Neural progenitor cell (in vitro differentiated cells): ENCODE measurements at regions not wholly inside any gene's neighbourhood (a gene's known extent, or its start where the extent isn't known, plus 50 kb on each side); places are given as distances from the start of the nearest gene placed in this dataset.

Experiments used
- DNase-seq: peaks from one replicate; pipeline ENCODE4 v3.0.0-alpha.2; 2016; ENCODE audit warnings: low spot score
- H2AFZ ChIP-seq: fragments of 200-600 bp; sonication (generic); replicated peaks from 2 replicates; pipeline ENCODE4 v1.6.1; 2016; ENCODE audit warnings: antibody characterized with exemption
- H3F3A ChIP-seq: fragments of 200-600 bp; sonication (generic); 2 replicates; pipeline ENCODE4 v1.6.1; 2016; ENCODE audit warnings: antibody characterized with exemption, low read depth
- H3K27ac ChIP-seq: fragments of 200-600 bp; sonication (generic); 2 replicates; pipeline ENCODE4 v1.5.1; 2016; ENCODE audit warnings: mild to moderate bottlenecking
- H3K27me3 ChIP-seq: fragments of 200-600 bp; sonication (generic); 2 replicates; pipeline ENCODE4 v1.6.1; 2016; ENCODE audit warnings: mild to moderate bottlenecking, moderate library complexity
- H3K36me3 ChIP-seq: fragments of 200-600 bp; sonication (generic); 2 replicates; pipeline ENCODE4 v1.5.1; 2016
- H3K4me1 ChIP-seq: fragments of 200-600 bp; sonication (generic); 2 replicates; pipeline ENCODE4 v1.6.1; 2016; ENCODE audit warnings: mixed run types
- H3K4me2 ChIP-seq: fragments of 200-600 bp; sonication (generic); 2 replicates; pipeline ENCODE4 v1.6.1; 2016
- H3K4me3 ChIP-seq: fragments of 200-600 bp; sonication (generic); 2 replicates; pipeline ENCODE4 v1.5.1; 2016
- H3K79me2 ChIP-seq: fragments of 200-600 bp; sonication (generic); 2 replicates; pipeline ENCODE4 v1.6.1; 2016; ENCODE audit warnings: low read depth
- H3K9ac ChIP-seq: fragments of 200-600 bp; sonication (generic); 2 replicates; pipeline ENCODE4 v1.6.1; 2016
- H3K9me3 ChIP-seq: fragments of 200-600 bp; sonication (generic); 2 replicates; pipeline ENCODE4 v1.5.1; 2016; ENCODE audit warnings: low read depth
- H4K20me1 ChIP-seq: fragments of 200-600 bp; sonication (generic); 2 replicates; pipeline ENCODE4 v1.6.1; 2016; ENCODE audit warnings: low read depth
- H3K27ac Mint-ChIP-seq: 3 replicates; pipeline ENCODE4 v1.8.0; 2021; ENCODE audit warnings: mixed read lengths
- H3K27me3 Mint-ChIP-seq: 2 replicates; pipeline ENCODE4 v1.8.0; 2022; ENCODE audit warnings: low read depth, mild to moderate bottlenecking, inconsistent platforms, moderate library complexity, mixed read lengths; ENCODE audit not compliant: insufficient read depth
- H3K36me3 Mint-ChIP-seq: 3 replicates; pipeline ENCODE4 v1.8.0; 2021; ENCODE audit warnings: mixed read lengths
- H3K4me1 Mint-ChIP-seq: 3 replicates; pipeline ENCODE4 v1.8.0; 2021; ENCODE audit warnings: mixed read lengths
- H3K4me3 Mint-ChIP-seq: 3 replicates; pipeline ENCODE4 v1.8.0; 2021; ENCODE audit warnings: mild to moderate bottlenecking, moderate library complexity, mixed read lengths
- H3K9me3 Mint-ChIP-seq: 3 replicates; pipeline ENCODE4 v1.8.0; 2020; ENCODE audit warnings: mixed read lengths
- EZH2 ChIP-seq: fragments of 200-600 bp; sonication (generic); IDR thresholded peaks from 2 replicates; pipeline ENCODE4 v1.6.1; 2017; ENCODE audit warnings: antibody characterized with exemption, mild to moderate bottlenecking, moderate library complexity
- EZH2phosphoT487 ChIP-seq: fragments of 200-600 bp; sonication (generic); IDR thresholded peaks from 2 replicates; pipeline ENCODE4 v1.6.1; 2017; ENCODE audit warnings: antibody characterized with exemption
- TF ChIP-seq, protein P1 (sequence below): fragments of 200-600 bp; sonication (generic); IDR thresholded peaks from 2 replicates; pipeline ENCODE4 v1.5.1; 2017; ENCODE audit warnings: antibody characterized with exemption, mild to moderate bottlenecking

DNA sequence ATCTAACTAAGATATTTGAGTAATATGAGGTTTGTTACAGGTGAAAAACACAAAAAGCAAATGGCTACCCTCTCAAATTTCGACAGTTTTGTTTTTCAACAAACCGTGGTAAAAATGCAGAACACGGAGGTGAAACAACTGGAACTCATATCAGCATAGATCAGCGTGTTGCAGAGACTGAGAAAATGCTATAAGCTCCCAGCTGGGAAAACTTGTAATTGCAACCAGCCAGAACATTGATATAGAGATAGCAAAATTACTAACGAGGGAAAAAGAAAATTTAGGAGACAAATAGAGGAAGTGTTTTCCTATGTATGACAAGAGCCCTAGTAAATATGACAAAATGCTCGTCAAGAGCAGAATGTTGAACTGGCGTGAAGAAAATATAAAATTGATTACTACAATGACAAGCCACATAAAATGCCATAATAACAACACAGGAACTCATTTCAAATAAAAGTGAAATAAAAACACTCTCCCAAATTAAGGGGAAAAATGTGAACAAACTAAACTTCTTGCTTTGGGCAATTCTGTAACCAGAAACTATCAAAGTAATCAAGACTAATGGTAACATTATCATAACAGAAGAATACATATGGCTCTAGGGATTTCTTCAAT is 1989.8 kb downstream of the EFNA5 start:
- no peaks in the 10 kb centered on the region for H3K9me3 Mint-ChIP-seq
- no peaks in the 10 kb centered on the region for H3K36me3 Mint-ChIP-seq
- H3K27me3 Mint-ChIP-seq, result no peaks in the 10 kb centered on the region
- no peak for TF ChIP-seq EZH2phosphoT487
- Histone ChIP-seq H3F3A (no peaks in the 10 kb centered on the region), H3K9me3 (no peaks in the 10 kb centered on the region), H3K4me2 (no peak overlapping the region), H3K9ac (no peak overlapping the region), H2AFZ (no peak overlapping the region), H3K27me3 (no peaks in the 10 kb centered on the region), H3K27ac (no peak overlapping the region), H3K79me2 (no peaks in the 10 kb centered on the region), H3K4me3 (no peak overlapping the region), H3K36me3 (no peaks in the 10 kb centered on the region), H3K4me1 (peaks cover under 1% of the 10 kb centered on the region), H4K20me1 (no peaks in the 10 kb centered on the region)
- no peak for DNase-seq
- H3K4me1 Mint-ChIP-seq, result no peaks in the 10 kb centered on the region
- H3K4me3 Mint-ChIP-seq, result no peak overlapping the region
- no peak overlapping the region for H3K27ac Mint-ChIP-seq

DNA sequence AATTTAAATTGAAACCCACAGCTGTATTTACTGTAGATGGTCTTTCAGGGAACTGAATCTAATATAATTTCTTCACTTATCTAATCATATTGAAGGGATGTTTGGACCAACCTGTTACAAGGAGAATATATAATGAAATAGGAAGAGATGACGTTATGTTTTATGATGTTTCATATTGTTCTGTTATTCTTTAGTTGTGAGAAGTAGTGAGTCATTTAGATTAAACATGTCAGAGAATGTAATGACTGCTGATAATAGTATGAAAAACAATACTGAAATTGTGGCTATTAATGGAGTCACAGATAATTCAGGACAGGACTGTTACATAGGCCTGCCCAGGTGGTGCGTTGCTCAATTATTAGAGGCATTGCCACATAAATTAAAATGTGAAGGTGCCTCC is 1993.4 kb downstream of the EFNA5 start:
- Histone ChIP-seq H3K27ac (no peak overlapping the region), H3F3A (no peaks in the 10 kb centered on the region), H3K27me3 (no peaks in the 10 kb centered on the region), H3K4me2 (no peak overlapping the region), H4K20me1 (no peaks in the 10 kb centered on the region), H2AFZ (no peak overlapping the region), H3K36me3 (no peaks in the 10 kb centered on the region), H3K9me3 (no peaks in the 10 kb centered on the region), H3K4me1 (no peaks in the 10 kb centered on the region), H3K79me2 (no peaks in the 10 kb centered on the region), H3K4me3 (no peak overlapping the region), H3K9ac (no peak overlapping the region)
- Mint-ChIP-seq H3K4me1 (no peaks in the 10 kb centered on the region), H3K9me3 (no peaks in the 10 kb centered on the region), H3K27ac (no peak overlapping the region), H3K36me3 (no peaks in the 10 kb centered on the region), H3K27me3 (no peaks in the 10 kb centered on the region), H3K4me3 (no peak overlapping the region)
- no peak for DNase-seq
- TF ChIP-seq EZH2 (no peak), EZH2phosphoT487 (no peak)
- TF ChIP-seq, protein P1, sequence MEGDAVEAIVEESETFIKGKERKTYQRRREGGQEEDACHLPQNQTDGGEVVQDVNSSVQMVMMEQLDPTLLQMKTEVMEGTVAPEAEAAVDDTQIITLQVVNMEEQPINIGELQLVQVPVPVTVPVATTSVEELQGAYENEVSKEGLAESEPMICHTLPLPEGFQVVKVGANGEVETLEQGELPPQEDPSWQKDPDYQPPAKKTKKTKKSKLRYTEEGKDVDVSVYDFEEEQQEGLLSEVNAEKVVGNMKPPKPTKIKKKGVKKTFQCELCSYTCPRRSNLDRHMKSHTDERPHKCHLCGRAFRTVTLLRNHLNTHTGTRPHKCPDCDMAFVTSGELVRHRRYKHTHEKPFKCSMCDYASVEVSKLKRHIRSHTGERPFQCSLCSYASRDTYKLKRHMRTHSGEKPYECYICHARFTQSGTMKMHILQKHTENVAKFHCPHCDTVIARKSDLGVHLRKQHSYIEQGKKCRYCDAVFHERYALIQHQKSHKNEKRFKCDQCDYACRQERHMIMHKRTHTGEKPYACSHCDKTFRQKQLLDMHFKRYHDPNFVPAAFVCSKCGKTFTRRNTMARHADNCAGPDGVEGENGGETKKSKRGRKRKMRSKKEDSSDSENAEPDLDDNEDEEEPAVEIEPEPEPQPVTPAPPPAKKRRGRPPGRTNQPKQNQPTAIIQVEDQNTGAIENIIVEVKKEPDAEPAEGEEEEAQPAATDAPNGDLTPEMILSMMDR, result no peak

DNA sequence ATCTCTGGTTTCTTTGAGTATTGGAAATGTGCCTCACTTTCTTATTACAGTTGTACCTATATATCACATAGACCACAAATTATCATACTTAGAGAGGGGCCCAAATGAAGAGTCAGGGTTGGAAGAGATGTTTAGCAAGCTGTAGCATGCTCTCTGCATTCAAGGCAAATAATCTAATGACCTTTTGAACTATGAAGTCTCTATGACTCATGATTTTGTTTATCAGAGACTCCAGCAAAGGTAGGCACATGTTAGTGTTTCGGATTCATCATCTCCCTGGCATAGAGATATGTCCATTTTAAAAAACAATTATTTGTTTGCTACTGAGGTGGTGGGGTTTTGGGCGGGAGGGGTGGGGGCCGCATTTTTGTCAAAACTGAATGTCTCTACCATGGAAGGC is 2000.1 kb downstream of the EFNA5 start:
- no peak overlapping the region for H3K4me2 ChIP-seq

DNA sequence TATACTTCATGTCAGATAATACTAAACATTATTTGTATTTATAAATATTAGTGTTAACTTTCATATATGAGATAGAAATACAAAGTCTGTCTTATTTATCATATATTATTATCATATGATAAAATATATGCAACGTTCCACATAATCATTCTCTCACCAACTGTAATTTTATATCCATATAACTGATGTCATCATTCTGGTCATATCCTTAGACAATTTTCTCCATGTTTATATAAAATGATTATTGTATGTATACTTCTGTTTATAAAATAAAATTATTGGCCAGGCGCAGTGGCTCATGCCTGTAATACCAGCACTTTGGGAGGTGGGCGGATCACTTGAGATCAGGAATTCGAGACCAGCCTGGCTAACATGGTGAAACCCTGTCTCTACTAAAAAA is 2007.1 kb downstream of the EFNA5 start:
- Histone ChIP-seq H3K27ac (no peak overlapping the region), H3K4me1 (peaks cover 9% of the 10 kb centered on the region), H3K9ac (no peak overlapping the region), H3F3A (no peaks in the 10 kb centered on the region), H3K9me3 (no peaks in the 10 kb centered on the region), H4K20me1 (no peaks in the 10 kb centered on the region), H3K27me3 (no peaks in the 10 kb centered on the region), H3K4me2 (no peak overlapping the region), H3K36me3 (no peaks in the 10 kb centered on the region), H3K4me3 (no peak overlapping the region), H2AFZ (no peak overlapping the region), H3K79me2 (no peaks in the 10 kb centered on the region)
- Mint-ChIP-seq H3K27ac (no peak overlapping the region), H3K9me3 (peaks cover 8% of the 10 kb centered on the region), H3K27me3 (no peaks in the 10 kb centered on the region), H3K4me3 (no peak overlapping the region), H3K4me1 (peaks cover 5% of the 10 kb centered on the region), H3K36me3 (no peaks in the 10 kb centered on the region)
- TF ChIP-seq, protein P1, result no peak
- no peak for DNase-seq

More for the DNA sequence above, 2000.1 kb downstream of the EFNA5 start:
- H3K9me3 ChIP-seq, result no peaks in the 10 kb centered on the region
- DNase-seq, result no peak
- H3K79me2 ChIP-seq, result no peaks in the 10 kb centered on the region
- H3F3A ChIP-seq, result no peaks in the 10 kb centered on the region
- no peak overlapping the region for H2AFZ ChIP-seq
- no peak for TF ChIP-seq EZH2
- TF ChIP-seq, protein P1, result no peak
- no peak for TF ChIP-seq EZH2phosphoT487
- H3K4me3 Mint-ChIP-seq, result no peak overlapping the region
- no peaks in the 10 kb centered on the region for H3K27me3 Mint-ChIP-seq
- no peaks in the 10 kb centered on the region for H3K36me3 Mint-ChIP-seq
- H4K20me1 ChIP-seq, result no peaks in the 10 kb centered on the region
- H3K27ac Mint-ChIP-seq, result no peak overlapping the region
- H3K36me3 ChIP-seq, result no peaks in the 10 kb centered on the region
- no peaks in the 10 kb centered on the region for H3K4me1 ChIP-seq
- H3K4me1 Mint-ChIP-seq, result no peaks in the 10 kb centered on the region
- H3K9ac ChIP-seq, result no peak overlapping the region
- peaks cover 8% of the 10 kb centered on the region for H3K9me3 Mint-ChIP-seq
- no peaks in the 10 kb centered on the region for H3K27me3 ChIP-seq
- no peak overlapping the region for H3K27ac ChIP-seq
- no peak overlapping the region for H3K4me3 ChIP-seq
